ENCODE measurements at regions not wholly inside any gene's neighbourhood (a gene's known extent, or its start where the extent isn't known, plus 50 kb on each side); places are given as distances from the start of the nearest gene placed in this dataset.

GRCh38 chr17:73912373-73912746, 268.1 kb upstream of the SDK2 start:
- TF ChIP-seq RAD21 (conservative IDR thresholded peaks at IDR 0.05) (no peak), MXI1 (conservative IDR thresholded peaks at IDR 0.05; ENCODE audit: poor library complexity, severe bottlenecking) (no peak), CTCF (IDR thresholded peaks at IDR 0.05; ENCODE audit: poor library complexity, severe bottlenecking) (no peak), POLR2AphosphoS5 (IDR thresholded peaks at IDR 0.05) (no peak)

Data from neural cell (in vitro differentiated cells).